RCC 7860 (cell line): ENCODE measurements at regions not wholly inside any gene's neighbourhood (a gene's known extent, or its start where the extent isn't known, plus 50 kb on each side); places are given as distances from the start of the nearest gene placed in this dataset.
"Not testable (repeated sequence)": the region's sequence is repeated elsewhere in the genome, so short reads cannot be mapped to it uniquely, and the experiment has no call there.

Source experiments
- DNase-seq: peaks from one replicate; pipeline ENCODE4 v3.0.0-alpha.2; 2015; ENCODE audit warnings: low spot score
- FAIRE-seq: peaks from 2 replicates; lab custom pipeline; 2012; peaks lifted over from hg19 to GRCh38; lab: Jason Lieb, UNC

DNA sequence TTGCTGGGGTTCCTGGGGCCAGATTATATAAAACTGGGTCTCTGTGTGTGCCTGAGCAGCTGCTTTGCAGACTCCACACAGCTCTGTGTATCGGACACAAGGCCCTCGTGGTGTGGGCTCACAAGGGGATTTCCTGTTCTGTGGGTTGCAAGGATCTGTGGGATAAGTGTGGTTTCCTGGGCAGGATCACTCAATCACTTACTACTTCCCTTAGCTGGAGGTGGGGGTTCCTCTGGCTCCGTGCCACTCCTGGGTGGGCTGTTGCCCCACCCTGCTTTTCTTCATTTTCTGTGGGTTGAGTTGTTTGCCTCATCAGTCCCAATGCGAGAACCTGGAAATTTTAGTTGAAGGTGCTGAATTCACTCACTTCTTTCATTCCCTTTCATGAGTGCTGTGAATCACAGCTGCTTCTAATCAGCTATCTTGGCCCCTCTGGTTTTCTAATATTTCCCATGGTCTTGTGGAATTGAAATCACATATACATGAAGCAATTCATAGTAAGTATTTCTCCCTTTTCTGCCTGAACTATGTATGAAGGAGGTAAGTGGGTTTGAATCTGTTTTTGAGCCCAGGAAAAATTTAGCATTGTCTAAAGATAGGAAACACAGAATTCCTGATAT, 196.3 kb downstream of the DCDC2C start:
- DNase-seq, result no peak
- FAIRE-seq, result no peak

DNA sequence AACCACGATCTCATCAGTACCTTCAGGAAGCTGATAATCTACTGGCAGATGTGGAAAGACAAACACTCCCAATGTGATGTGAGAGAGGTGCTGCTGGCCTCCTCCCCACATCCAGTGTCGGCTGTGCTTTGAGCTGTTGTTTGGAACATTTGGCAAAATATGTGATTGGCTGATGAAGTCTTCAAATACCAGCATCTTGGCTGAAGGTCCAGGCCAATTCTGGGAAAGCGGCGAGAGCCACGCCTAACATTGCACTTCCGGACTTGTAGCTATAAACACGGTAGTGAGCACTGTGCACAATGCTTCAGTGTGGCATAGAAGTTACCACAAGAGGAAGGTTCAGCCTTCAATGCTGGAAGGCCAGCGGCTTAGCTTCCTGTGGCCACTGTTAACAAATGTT, 198.8 kb downstream of the DCDC2C start:
- DNase-seq, result no peak
- no peak for FAIRE-seq

DNA sequence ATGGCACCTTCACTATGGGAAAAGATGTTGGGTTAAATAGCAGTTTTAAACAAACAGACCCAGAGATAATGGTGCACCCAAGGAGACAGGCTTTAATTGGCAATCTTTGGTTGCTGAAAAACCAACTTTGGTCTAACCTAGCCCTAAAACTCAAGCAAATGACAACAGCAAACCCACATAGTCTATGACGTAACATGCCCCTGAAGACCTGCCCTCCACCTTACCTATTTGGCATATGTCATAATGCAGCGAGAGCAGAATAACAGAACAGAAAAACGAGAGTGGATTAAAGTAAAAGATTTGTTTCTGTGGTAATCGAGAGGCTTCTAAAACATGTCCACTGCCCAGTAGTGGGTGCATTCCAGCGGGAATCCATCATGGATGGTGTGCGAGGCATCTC, 200.7 kb downstream of the DCDC2C start:
- no peak for DNase-seq
- FAIRE-seq, result no peak

DNA sequence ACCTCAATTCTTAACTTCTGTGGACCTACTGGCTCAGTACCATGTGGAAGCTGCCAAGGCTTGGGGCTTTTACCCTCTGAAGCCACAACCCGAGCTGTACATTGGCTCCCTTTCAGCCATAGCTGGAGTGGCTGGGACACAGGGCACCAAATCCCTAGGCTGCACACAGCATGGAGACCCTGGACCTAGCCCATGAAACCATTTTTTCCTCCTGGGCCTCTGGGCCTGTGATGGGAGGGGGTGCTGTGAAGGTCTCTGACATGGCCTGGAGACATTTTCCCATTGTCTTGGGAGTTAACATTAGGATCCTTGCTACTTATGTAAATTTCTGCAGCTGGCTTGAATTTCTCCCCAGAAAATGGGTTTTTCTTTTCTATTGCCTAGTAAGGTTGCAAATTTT, 205.1 kb downstream of the DCDC2C start:
- not testable (repeated sequence) for DNase-seq, FAIRE-seq

DNA sequence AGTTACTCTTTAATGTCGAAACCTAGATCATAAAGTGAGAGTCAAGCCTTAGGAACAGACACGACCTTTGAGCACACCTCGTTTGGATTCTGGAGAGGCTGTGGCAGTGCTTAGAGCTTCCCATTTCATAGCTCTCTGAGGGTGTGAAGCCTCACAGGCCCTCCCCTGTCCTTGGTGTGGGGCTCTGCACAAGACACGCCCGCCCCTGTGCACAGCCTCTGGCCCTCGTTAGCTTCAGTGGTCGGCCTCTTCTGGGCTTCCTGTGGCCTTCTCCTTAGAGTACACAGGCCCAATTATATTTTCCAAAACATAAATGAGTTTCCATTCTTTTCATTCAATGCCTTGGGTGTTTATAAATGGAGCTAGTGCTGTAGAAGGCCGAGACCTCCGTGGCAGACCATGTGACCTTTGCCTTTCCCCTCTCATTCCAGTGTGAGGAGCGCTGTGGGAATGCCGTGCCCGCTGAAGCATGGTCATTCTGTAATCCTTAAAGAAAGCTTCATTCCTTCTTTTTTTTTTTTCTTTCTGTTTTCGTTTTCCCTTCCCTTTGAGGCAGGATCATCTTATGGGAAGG, 208.6 kb downstream of the DCDC2C start:
- DNase-seq (no peak), FAIRE-seq (no peak)

DNA sequence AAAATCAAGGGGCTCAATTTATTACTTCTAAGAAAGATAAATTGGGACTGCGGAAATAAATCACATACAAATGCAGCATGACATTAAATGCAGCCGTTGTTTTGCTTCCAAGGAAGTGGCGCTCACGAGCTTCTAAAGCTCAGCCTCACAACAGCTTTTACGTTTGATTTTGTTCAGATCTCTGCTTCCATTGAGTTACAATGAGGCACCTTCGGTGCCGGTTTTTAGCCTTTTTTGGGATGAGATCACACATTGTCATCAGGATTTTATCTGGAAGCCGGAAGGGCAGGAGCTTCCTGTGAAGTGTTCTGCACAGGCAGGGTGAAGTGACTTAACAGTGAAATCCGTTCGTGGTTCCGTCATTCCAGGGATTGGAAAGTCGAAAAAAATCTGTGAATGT, 209.8 kb downstream of the DCDC2C start:
- FAIRE-seq (no peak), DNase-seq (no peak)

DNA sequence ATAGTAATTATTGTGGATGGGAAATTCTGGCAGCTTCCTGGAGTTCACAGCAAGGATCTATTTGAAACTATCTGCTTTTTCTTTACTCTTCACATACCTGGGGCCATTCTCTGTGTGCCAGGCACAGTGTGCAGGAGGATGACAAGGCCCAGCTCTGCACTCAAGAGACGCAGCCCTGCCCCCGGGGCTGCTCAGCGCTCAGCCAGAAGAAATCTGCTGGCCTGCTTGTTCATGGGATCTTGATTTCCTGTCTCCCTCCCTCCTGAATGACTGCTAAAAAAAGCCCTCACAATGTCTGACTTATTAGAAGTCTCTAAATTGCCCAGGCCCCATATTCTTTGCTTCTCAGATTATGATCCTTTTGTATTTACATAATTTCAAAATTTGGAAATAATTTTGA, 210.9 kb downstream of the DCDC2C start:
- FAIRE-seq (no peak), DNase-seq (no peak)

DNA sequence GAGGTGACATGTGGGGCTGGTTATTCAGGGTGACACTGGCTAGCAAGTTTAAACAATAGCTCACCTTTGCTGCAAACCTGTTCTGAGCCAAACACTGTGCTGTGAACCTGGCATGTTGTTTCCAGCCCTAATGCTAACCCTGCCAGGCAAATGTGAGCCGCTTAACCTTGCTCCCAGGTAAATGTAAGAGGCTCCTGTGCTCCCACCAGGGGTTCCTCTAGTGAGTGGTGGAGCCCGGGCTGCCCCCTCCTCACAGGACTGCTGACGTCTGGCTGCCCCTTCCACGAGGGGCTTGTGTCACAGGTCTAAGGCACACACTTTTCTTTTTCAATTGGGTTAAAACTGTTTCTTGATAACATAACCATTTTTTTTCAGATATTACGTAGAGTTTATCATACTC, 223.7 kb downstream of the DCDC2C start:
- no peak for FAIRE-seq
- DNase-seq, result no peak

DNA sequence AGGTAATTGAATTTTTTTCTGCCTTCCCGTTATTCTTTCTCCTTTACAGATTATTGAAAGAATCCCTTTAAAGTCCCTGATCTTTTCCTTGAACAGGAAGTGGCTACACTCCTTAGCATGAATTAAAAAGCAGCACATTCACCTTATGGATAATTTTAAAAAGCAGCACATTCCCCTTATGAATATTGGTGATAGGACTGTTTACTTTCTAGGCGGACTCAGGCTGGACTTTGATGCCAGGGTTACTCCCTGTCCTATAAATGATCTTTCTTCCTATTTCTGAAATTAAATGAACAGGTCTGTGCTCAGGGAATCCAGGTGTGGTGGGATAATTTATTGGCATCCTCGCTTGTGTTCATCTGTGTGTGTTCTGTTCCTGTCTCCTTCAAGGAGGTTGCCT, 226.0 kb downstream of the DCDC2C start:
- DNase-seq, result no peak
- no peak for FAIRE-seq

DNA sequence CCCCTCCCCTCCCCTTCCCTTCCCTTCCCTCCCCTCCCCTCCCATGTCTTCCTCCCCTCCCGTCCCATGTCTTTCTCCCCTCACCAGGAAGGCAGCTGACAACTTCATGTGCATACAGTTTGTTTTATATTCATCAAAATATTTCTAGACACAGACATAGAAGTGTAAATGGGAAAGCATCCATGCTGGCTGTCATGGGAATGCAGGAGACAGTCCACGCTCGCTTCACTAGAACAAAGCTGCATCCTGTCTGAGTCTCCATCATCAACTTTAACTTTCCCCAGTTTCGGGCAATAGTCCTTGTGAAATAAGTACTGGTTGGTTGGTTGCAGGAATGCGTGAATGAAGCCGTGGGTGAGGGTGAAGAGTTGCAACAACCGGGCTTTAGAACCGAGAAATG, 226.9 kb downstream of the DCDC2C start:
- no peak for FAIRE-seq

DNA sequence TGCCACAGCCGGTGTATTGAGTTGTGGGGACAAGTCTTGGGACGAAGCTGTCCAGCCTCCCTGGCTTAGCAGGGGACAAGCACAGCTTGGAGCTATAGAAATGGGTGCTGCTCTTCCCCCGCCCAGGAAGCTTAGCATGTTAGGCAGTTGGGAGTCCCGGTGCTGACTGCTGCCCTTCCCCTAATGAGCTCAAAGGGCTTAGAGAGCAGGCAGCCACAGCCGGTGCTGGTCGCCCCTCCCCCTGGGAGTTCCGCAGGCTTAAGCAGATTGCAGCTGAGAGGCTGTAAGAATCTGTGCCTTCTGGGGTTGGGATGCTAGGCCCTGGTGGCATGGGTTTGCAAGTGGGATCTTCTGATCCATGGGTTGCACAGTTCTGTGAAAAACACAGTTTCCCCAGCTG, 237.3 kb downstream of the DCDC2C start:
- DNase-seq, result no peak
- no peak for FAIRE-seq

More for the DNA sequence above, 226.9 kb downstream of the DCDC2C start:
- no peak for DNase-seq

DNA sequence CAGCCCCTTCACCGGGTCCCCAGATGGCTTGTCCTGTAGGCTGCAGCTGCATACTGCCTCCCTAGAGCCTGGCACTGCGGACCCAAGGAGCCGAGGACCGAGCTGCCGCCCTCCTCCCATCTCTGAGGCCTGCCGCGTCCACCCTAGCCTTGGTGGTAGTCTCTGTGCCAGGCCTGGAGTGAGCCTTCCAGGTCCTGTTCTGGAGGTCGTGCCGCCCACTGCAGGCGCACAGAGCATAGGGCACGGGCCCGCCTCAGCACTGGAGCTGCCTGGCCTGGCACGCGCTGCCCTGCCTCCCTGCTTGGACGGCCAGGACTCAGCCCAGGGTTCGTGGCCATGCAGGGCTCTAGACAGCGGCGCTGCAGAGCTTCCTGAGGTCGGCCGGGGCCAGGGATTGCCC, 239.5 kb downstream of the DCDC2C start:
- DNase-seq, result no peak
- no peak for FAIRE-seq

DNA sequence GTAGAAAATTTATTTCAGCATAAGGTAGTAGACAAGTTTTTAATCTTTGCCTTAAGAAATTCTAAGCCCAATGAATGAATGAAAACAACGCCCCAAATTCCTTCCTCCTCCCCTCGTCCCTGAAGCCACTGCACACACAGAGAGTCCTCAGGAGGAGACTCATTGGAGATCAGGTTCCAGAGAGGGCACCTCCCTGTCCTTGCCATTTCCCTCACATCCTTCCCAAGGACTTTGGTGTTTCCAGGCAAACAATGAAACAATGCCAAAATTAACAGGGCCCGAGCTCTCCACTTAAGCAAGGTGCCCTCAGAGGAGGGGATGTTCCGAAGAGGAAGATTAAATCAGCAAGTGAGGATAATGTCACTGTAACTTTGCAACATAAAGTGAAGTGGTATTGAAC, 240.7 kb downstream of the DCDC2C start:
- DNase-seq, result no peak
- FAIRE-seq, result no peak

DNA sequence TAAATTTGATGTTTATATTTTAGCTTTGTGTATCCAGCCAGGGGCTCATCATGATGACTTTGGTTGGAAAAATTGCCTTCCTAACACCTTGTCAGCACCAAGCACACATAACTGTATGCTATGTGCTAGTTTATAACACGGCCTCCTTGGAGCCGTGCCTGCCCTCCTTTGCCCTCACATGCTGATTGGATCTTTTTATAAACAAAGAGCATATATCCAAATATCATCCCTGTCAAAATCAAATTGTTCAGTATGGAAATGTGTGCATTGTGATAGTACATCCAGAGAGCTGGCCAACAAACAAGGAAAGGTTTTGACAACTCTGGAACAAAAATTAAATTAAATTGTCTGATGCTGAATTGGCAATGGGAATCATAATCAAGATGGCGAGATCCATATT, 241.5 kb downstream of the DCDC2C start:
- DNase-seq (no peak), FAIRE-seq (no peak)

DNA sequence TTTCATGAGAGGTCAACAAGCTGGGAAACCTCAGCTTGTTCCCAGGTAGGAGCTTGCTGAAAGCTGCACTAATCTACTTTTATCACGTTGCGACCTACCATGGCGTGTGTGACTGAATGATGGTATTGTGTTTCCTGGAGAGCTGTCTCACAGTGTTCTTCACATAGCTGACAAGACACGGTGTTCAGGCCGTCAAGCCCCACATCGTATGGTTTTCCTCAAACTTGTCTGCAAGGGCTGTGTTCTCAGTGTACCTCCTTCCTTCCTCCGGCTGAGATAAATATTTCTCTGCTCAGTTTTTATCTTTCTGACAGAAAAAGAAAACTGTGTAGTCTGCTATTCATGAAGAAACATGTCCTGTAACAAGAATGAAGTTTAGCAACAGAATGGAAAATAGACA, 244.8 kb downstream of the DCDC2C start:
- DNase-seq, result no peak
- FAIRE-seq, result no peak

DNA sequence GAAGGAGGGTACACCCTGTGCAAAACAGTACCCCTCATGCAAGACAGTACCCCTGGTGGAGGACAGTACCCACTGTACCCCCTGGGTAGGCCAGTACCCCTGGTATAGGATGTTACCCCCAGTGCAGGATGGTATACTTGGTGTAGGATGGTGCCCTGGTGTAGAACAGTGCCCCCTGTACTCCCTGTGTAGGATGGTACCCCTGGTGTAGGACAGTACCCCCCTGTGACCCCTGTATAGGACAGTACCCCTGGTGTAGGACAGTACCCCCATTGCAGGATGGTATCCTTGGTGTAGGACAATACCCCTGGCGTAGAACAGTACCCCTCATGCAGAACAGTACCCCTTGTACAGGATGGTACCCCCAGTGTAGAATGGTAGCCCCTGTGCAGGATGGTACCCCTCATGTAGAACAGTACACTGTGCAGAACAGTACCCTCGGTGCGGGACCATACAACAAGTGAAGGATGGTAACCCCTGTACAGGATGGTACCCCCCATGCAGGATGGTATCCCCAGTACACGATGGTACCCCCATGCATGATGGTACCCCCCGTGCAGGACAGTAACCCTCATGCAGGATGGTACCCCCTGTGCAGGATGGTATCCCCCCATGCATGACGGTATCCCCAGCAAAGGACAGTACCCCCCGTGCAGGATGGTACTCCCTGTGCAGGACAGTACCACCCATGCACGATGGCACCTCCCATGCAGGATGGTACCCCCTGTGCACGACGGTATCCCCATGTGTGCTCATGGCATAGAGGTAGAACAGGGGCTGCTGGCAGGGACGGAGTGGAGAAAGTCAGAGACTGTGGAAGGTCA, 248.0 kb downstream of the DCDC2C start:
- FAIRE-seq, result no peak
- DNase-seq, result no peak

DNA sequence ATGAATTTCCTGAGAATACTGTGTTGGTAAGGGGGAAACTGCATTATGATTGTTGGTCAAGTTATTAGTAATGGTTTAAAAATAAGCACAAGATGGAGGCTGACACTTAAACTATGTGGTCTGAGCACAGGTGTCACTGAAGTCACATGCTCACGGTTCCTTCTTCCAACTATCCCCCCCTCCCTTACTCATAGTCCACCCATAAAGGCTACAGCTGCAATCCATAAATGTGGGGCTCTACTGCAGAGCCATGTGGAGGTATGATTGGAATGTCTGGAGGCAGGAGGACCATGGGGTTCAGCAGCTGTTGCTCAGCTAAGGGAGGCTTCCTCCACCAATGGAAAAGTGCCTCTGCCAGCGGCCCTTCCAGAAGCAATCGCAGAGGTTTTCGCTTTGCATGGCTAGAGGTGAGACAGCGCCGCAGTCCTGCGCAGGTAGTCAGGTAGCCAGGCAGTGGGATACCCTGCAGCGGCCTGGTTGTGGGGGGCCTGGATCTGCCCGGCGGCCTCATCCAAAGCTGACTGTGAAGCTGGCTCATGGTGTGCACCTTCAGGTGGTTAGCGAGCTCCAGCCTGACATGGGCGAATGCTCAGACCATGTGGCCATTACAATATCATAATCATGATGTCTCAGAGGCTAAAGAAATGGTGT, 249.6 kb downstream of the DCDC2C start:
- FAIRE-seq (no peak), DNase-seq (no peak)

DNA sequence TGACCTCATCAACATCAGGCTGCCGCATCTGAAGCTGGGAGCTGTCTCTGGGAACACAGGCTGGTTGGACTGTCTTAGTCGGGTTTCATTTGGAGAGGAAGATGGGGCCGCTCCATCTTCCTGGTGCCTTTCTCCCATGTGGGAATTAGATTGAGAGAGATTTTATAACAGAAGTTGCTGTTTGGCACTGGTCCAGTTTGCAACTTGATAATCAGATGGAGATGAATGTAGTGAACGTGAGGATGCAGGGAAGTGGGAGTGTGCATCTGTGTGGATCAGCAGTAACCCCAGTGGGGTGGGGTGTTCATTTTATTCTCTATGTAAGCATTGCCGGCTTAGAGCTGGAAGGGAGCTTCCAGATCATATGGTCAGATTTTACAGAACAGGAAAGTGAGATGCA, 250.9 kb downstream of the DCDC2C start:
- FAIRE-seq (no peak), DNase-seq (no peak)

DNA sequence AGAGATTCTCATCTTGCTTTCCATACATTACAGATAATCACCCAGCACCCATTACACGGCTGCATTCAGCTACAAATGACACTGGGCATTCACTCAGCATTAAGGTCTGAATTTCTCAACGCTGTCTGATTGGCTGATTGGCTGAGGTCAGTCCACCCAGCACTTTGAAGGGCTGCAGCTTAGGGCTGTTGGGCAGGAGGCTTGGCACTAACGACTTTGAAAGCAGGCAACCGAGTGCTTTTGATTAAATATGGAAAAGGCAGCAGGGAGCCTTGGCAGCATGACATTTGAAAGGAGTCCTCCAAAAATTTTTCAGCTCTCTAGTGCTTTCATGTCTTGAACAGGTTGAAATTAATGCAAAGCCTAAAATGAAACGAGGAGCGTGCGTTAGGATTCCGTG, 253.0 kb downstream of the DCDC2C start:
- no peak for FAIRE-seq
- DNase-seq, result no peak

DNA sequence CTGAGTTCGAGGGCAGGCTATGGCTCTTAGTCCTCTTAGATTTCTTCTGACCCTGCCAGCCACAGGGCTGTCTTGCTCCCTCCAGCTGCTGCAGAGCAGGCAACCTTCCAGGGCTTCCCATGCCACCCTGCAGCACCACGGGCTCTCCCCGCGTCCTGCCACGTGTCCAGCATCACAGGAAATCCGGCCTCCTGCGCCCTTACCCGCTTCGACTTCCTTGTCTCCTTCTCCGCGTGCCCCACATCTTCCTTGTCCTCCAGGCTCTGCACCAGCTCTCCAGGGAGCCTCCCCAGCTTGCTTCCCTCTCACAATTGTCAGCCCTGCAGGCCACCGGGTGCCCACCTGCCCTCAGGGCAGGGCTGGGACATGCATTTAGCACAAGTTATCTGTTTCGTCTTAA, 253.5 kb downstream of the DCDC2C start:
- FAIRE-seq, result no peak

DNA sequence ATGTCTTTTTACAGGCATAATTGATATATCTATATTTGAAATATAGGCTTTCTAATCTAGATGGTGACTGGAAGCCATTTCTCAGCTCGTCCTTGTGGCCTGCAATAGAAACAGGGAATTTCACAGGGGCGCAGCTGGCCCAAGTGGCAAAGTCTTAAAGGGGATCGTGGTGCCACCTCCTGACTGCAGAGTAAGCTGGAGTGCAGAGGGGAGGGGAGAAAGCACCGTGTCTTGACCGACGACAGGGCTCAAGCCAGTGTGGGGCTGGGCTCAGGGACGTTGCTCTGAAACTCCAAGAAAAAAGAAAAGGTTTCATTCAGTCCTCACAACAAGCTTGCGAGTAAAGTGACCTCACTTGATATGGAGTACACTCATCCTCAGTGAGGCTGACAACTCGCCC, 255.1 kb downstream of the DCDC2C start:
- no peak for DNase-seq
- FAIRE-seq, result no peak

More for the DNA sequence above, 253.5 kb downstream of the DCDC2C start:
- DNase-seq, result no peak

DNA sequence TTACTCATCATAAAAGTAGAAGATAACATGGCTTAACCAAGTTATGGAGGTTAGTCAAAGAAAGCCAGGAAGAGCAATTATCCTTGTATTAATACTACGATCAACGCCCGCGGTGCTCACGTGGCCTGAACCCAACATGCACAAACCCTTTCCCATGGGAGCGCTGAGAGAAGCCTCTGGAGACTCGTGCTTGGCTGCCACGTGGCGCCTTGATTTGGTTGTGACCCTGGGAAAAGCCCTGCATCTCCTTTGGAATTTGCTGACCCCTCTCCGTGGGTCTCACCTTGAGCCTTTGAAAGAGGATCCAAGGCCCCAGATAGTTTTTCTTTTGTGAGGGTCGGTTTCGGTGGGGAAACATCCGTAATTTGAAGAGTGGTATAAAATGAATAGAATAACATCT, 255.6 kb downstream of the DCDC2C start:
- DNase-seq (no peak), FAIRE-seq (no peak)
